Right lobe of liver (tissue), 4 donors: ENCODE measurements at regions not wholly inside any gene's neighbourhood (a gene's known extent, or its start where the extent isn't known, plus 50 kb on each side); places are given as distances from the start of the nearest gene placed in this dataset.

Experiments used
- POLR2A ChIP-seq: fragments of 450-650 bp; IDR thresholded peaks from one replicate; pipeline ENCODE4 v1.6.1; 2017; ENCODE audit warnings: antibody characterized with exemption, mild to moderate bottlenecking
- TF ChIP-seq, protein P1 (sequence below), 4 donors: fragments of 200-600 bp in 3 of 4; fragments of 450-650 bp in 1 of 4; IDR thresholded peaks; one replicate each; pipeline versions ENCODE4 v1.5.1 to v1.8.0; 2016 to 2022; ENCODE audit warnings: antibody characterized with exemption in 4 of 4, mild to moderate bottlenecking in 2 of 4
- donor health status: DM: no; HTN: no; CAD: no.
- donor health status: DM: no; HTN: no; CAD: no.
- donor health status: DM: no; HTN: yes; CAD: no.

DNA sequence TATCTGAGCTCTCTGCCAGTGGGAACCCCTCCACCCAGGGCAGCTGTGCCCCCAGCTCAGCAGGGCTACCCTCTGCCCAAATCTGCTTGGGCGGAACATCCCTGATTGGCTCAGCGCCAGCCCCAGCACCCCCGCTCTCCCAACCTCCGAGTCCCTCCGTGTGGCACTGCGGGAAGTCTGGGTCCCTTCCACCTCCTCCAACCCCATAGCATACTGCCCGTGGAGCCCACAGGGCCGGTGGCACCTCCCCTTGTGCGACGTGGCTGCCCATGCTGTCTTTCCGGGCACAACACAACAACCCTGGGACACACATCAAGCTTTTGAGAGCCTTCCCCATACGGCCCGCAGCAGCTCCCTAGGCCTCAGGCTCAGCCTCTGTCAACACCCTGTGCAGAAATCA is 55.8 kb upstream of the NCK2 start:
- TF ChIP-seq POLR2A, result no peak
- TF ChIP-seq, protein P1, sequence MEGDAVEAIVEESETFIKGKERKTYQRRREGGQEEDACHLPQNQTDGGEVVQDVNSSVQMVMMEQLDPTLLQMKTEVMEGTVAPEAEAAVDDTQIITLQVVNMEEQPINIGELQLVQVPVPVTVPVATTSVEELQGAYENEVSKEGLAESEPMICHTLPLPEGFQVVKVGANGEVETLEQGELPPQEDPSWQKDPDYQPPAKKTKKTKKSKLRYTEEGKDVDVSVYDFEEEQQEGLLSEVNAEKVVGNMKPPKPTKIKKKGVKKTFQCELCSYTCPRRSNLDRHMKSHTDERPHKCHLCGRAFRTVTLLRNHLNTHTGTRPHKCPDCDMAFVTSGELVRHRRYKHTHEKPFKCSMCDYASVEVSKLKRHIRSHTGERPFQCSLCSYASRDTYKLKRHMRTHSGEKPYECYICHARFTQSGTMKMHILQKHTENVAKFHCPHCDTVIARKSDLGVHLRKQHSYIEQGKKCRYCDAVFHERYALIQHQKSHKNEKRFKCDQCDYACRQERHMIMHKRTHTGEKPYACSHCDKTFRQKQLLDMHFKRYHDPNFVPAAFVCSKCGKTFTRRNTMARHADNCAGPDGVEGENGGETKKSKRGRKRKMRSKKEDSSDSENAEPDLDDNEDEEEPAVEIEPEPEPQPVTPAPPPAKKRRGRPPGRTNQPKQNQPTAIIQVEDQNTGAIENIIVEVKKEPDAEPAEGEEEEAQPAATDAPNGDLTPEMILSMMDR (IDR thresholded peaks at IDR 0.05), result no peak
